K562 (cell line): ENCODE measurements at regions not wholly inside any gene's neighbourhood (a gene's known extent, or its start where the extent isn't known, plus 50 kb on each side); places are given as distances from the start of the nearest gene placed in this dataset.

Source experiments
- ATAC-seq: fragments of 200-7000 bp; cut with Tn5 transposase; 3 replicates; pipeline ENCODE4 v1.9.1; 2020; ENCODE audit warnings: moderate library complexity
- BruUV-seq: library from RNA; stranded (reverse); fragments of 400-500 nt; replicated peaks from 2 replicates; lab custom pipeline; 2021; lab: Mats Ljungman, UMichigan
- CTCF ChIA-PET: fragments of 300-600 bp; formaldehyde crosslinking; extraction: SDS; loops from one replicate; lab custom pipeline; 2021; ENCODE audit warnings: low intra/inter-chr PET ratio; lab: Yijun Ruan, JAX
- POLR2A ChIA-PET: fragments of 300-600, 350-650 bp; sonication (Branson Sonifier 250); formaldehyde crosslinking; extraction: SDS; loops from one replicate; lab custom pipeline; 2021; ENCODE audit warnings: antibody characterized with exemption, inconsistent platforms; lab: Yijun Ruan, JAX
- DNase-seq, 4 experiments: peaks; one replicate each; pipeline versions ENCODE4 v3.0.0 to v3.0.0-alpha.2; 2011 to 2018; ENCODE audit warnings: low spot score in 3 of 4, mixed read lengths in 3 of 4; ENCODE audit errors: extremely low read depth in 1 of 4
- FAIRE-seq: peaks from 2 replicates; lab custom pipeline; 2011; peaks lifted over from hg19 to GRCh38; lab: Jason Lieb, UNC
- H2AFZ ChIP-seq: 2 replicates; pipeline ENCODE4 v1.6.0; 2011; ENCODE audit warnings: low read depth, low read length, control low read depth, inconsistent platforms
- H3K27ac ChIP-seq: fragments of 200-600 bp; 3 replicates; pipeline ENCODE4 v1.8.0; 2011; ENCODE audit warnings: low read depth, mild to moderate bottlenecking, control low read depth, inconsistent platforms, low read length, moderate library complexity, mixed read lengths; ENCODE audit errors: extremely low read depth
- H3K27me3 ChIP-seq, 2 experiments: fragments of 300-600 bp in 1 of 2; 2 replicates in 1 of 2; 3 replicates in 1 of 2; pipeline versions ENCODE4 v1.6.0 to v1.8.0; 2011; ENCODE audit warnings: inconsistent platforms in 2 of 2, low read length in 2 of 2, mild to moderate bottlenecking in 1 of 2, mixed read lengths in 1 of 2, moderate library complexity in 1 of 2; ENCODE audit not compliant: control insufficient read depth in 2 of 2, insufficient read depth in 2 of 2
- H3K36me3 ChIP-seq: fragments of 300-600 bp; 3 replicates; pipeline ENCODE4 v1.8.0; 2011; ENCODE audit warnings: mild to moderate bottlenecking, low read length, inconsistent platforms; ENCODE audit not compliant: control insufficient read depth, insufficient read depth
- H3K4me1 ChIP-seq, 2 experiments: fragments of 200-600 bp in 1 of 2; replicated peaks in 1 of 2; 2 replicates in 1 of 2; 3 replicates in 1 of 2; pipeline versions ENCODE4 v1.5.1 to v1.8.0; 2011; ENCODE audit warnings: inconsistent platforms in 2 of 2, low read length in 2 of 2, mild to moderate bottlenecking in 1 of 2, mixed read lengths in 1 of 2, moderate library complexity in 1 of 2; ENCODE audit not compliant: control insufficient read depth in 2 of 2, insufficient read depth in 2 of 2
- H3K4me2 ChIP-seq: 2 replicates; pipeline ENCODE4 v1.6.1; 2011; ENCODE audit warnings: low read length, control low read depth, inconsistent platforms, mixed read lengths; ENCODE audit not compliant: insufficient read depth
- H3K4me3 ChIP-seq: fragments of 200-600 bp; sonication (generic), shearing (Covaris generic); 2 replicates; pipeline ENCODE4 v1.5.1; 2016; ENCODE audit warnings: control low read depth, inconsistent platforms
- H3K79me2 ChIP-seq: fragments of 200-600 bp; 3 replicates; pipeline ENCODE4 v1.8.0; 2011; ENCODE audit warnings: low read length, inconsistent platforms; ENCODE audit not compliant: control insufficient read depth, insufficient read depth
- H3K9ac ChIP-seq, 2 experiments: 2 replicates each; pipeline versions ENCODE4 v1.6.0 to v1.6.1; 2011; ENCODE audit warnings: low read depth in 2 of 2, low read length in 2 of 2, control low read depth in 1 of 2, inconsistent platforms in 1 of 2, mild to moderate bottlenecking in 1 of 2, mixed read lengths in 1 of 2; ENCODE audit not compliant: insufficient read depth in 1 of 2
- H3K9me1 ChIP-seq: one replicate; pipeline ENCODE4 v1.6.0; 2011; ENCODE audit warnings: inconsistent platforms, mild to moderate bottlenecking, low read length, moderate library complexity; ENCODE audit not compliant: control insufficient read depth, insufficient read depth
- H3K9me3 ChIP-seq: replicated peaks from 2 replicates; pipeline ENCODE4 v1.5.1; 2011; ENCODE audit warnings: low read depth, low read length, inconsistent platforms; ENCODE audit not compliant: control insufficient read depth, insufficient read depth
- H4K20me1 ChIP-seq: replicated peaks from 2 replicates; pipeline ENCODE4 v1.6.1; 2011; ENCODE audit warnings: low read length, inconsistent platforms, mixed read lengths; ENCODE audit not compliant: control insufficient read depth, insufficient read depth
- ARID3B ChIP-seq: fragments of 250-450 bp; sonication (Bioruptor Pico); IDR thresholded peaks from 2 replicates; pipeline ENCODE4 v1.4.0; 2020; ENCODE audit warnings: borderline replicate concordance
- HCFC1 ChIP-seq: IDR thresholded peaks from 2 replicates; pipeline ENCODE4 v1.6.1; 2012; ENCODE audit warnings: low read depth, low read length, improper control_type of control experiment
- PURB ChIP-seq: sonication (generic); formaldehyde crosslinking; IDR thresholded peaks from 2 replicates; pipeline ENCODE4 v1.9.0; 2021; ENCODE audit warnings: low read depth, mild to moderate bottlenecking, missing genetic modification reagents
- SMAD4 ChIP-seq: fragments of 250-450 bp; sonication (Bioruptor Pico); conservative IDR thresholded peaks from 2 replicates; pipeline ENCODE4 v1.8.0; 2021; ENCODE audit warnings: inconsistent platforms, mild to moderate bottlenecking, moderate library complexity
- STAT5B ChIP-seq: fragments of 250-450 bp; sonication (Bioruptor Pico); IDR thresholded peaks from 2 replicates; pipeline ENCODE4 v1.8.0; 2021; ENCODE audit warnings: mild to moderate bottlenecking, inconsistent platforms
- ZBTB11 ChIP-seq, 3 experiments: fragments of 200-800 bp in 1 of 3; fragments of 250-450 bp in 1 of 3; fragments of 450-650 bp in 1 of 3; sonication (Bioruptor Pico) in 1 of 3; sonication (Bioruptor generic) in 1 of 3; formaldehyde crosslinking in 1 of 3; IDR thresholded peaks; 2 replicates each; pipeline versions ENCODE4 v1.6.1 to v1.8.0; 2016 to 2022; ENCODE audit warnings: mild to moderate bottlenecking in 2 of 3, missing genetic modification characterization in 2 of 3, missing compliant biosample characterization in 1 of 3, moderate library complexity in 1 of 3
- ZNF174 ChIP-seq: fragments of 250-450 bp; sonication (Bioruptor Pico); IDR thresholded peaks from 2 replicates; pipeline ENCODE4 v1.4.0; 2020; ENCODE audit warnings: mild to moderate bottlenecking
- ZNF263 ChIP-seq: sonication (generic); formaldehyde crosslinking; IDR thresholded peaks from 2 replicates; pipeline ENCODE4 v1.8.0; 2022; ENCODE audit warnings: mild to moderate bottlenecking, missing genetic modification reagents, borderline replicate concordance
- ZNF395 ChIP-seq: fragments of 200-800 bp; sonication (Bioruptor generic); IDR thresholded peaks from 2 replicates; pipeline ENCODE4 v1.6.1; 2017; ENCODE audit warnings: missing genetic modification characterization, missing compliant biosample characterization
- ZNF785 ChIP-seq: fragments of 250-450 bp; sonication (Bioruptor Pico); IDR thresholded peaks from 2 replicates; pipeline ENCODE4 v1.4.0; 2020; ENCODE audit warnings: mild to moderate bottlenecking
- WGBS: fragments of 100-300 bp; shearing (Covaris generic); methylation state at CpG from one replicate; pipeline ENCODE4 v1.1.6; 2016; ENCODE audit warnings: low coverage, mixed read lengths; ENCODE audit not compliant: insufficient coverage; ENCODE audit errors: missing lambda C conversion rate; 5-methylcytosine and 5-hydroxymethylcytosine counted together
- in situ Hi-C: fragments of 300-500 bp; cut with MboI; formaldehyde crosslinking; loops from 4 replicates; pipeline ENCODE4 v1.15.0; 2018; ENCODE audit warnings: inconsistent platforms, mixed read lengths
- intact Hi-C: fragments of 100-400 bp; cut with micrococcal nuclease; formaldehyde crosslinking; loops from 2 replicates; pipeline ENCODE4 v1.14.2; 2022

DNA sequence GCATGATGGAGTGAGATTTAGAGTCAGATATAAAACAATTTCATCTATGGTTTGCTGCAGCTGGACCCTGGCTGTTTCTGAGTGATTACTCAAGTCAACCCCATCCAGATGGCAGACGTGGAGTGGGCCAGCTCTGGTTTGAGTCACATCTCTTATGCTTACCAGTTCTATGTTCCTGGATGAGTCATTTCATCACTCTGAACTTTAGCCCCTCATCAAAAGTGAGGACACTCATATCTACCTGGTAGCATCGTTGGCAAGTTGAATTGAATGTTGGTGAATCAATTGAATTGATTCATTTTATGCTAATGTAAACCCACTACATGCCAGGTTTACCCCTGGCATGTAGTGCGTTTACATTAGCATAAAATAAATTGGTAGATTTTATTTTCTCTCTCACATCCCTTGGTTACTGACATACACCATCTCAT is 176.4 kb downstream of the FGF18 start:
- ATAC-seq (no peak), DNase-seq (no peak), FAIRE-seq (no peak)
- TF ChIP-seq ZBTB11 (CRISPR knock-in tag; IDR thresholded peaks at IDR 0.05) (no peak), HCFC1 (no peak), ZNF174 (CRISPR knock-in tag) (no peak), ZNF785 (CRISPR knock-in tag) (no peak), STAT5B (CRISPR knock-in tag) (no peak), ARID3B (CRISPR knock-in tag) (no peak), PURB (CRISPR knock-in tag) (no peak), ZNF395 (CRISPR knock-in tag) (no peak), SMAD4 (CRISPR knock-in tag) (no peak), ZNF263 (CRISPR knock-in tag) (no peak)
- WGBS = 0% methylated on average over 3 of the region's 3 CpGs
- no peak overlapping the region for H3K4me3 ChIP-seq
- ChIA-PET POLR2A (interaction anchor here (0.5 kb wide), 1 partner anchor 835 kb away, joined by 3 read pairs; no protein-coding TSS in a partner anchor), CTCF (no interaction called here)
- intact Hi-C loops = no loop called here
- no peak overlapping the region for H3K4me2 ChIP-seq
- no peaks in the 10 kb centered on the region for H3K4me1 ChIP-seq
- peaks cover 9% of the 10 kb centered on the region; the same call in 1 of the 2 replicates for H4K20me1 ChIP-seq
- H3K27ac ChIP-seq = no peak overlapping the region
- no peaks in the 10 kb centered on the region for H3K9me1 ChIP-seq
- in situ Hi-C loops = no loop called here
- no peak overlapping the region for H3K9ac ChIP-seq
- BruUV-seq = no TSS peak
- no peak overlapping the region for H2AFZ ChIP-seq
- H3K36me3 ChIP-seq = no peaks in the 10 kb centered on the region
- H3K79me2 ChIP-seq = no peaks in the 10 kb centered on the region
- H3K27me3 ChIP-seq = peaks cover 10 to 38% of the 10 kb centered on the region in 2 experiments
- H3K9me3 ChIP-seq = no peaks in the 10 kb centered on the region
